ENCODE measurements at regions not wholly inside any gene's neighbourhood (a gene's known extent, or its start where the extent isn't known, plus 50 kb on each side); places are given as distances from the start of the nearest gene placed in this dataset.

- TF ChIP-seq, protein P1, sequence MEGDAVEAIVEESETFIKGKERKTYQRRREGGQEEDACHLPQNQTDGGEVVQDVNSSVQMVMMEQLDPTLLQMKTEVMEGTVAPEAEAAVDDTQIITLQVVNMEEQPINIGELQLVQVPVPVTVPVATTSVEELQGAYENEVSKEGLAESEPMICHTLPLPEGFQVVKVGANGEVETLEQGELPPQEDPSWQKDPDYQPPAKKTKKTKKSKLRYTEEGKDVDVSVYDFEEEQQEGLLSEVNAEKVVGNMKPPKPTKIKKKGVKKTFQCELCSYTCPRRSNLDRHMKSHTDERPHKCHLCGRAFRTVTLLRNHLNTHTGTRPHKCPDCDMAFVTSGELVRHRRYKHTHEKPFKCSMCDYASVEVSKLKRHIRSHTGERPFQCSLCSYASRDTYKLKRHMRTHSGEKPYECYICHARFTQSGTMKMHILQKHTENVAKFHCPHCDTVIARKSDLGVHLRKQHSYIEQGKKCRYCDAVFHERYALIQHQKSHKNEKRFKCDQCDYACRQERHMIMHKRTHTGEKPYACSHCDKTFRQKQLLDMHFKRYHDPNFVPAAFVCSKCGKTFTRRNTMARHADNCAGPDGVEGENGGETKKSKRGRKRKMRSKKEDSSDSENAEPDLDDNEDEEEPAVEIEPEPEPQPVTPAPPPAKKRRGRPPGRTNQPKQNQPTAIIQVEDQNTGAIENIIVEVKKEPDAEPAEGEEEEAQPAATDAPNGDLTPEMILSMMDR (conservative IDR thresholded peaks at IDR 0.05; ENCODE audit: low read depth, low read length): no peak
- TF ChIP-seq EZH2 (IDR thresholded peaks at IDR 0.05; ENCODE audit: low read length, unreplicated experiment): no peak
Measured at GRCh38 chr4:171016145-171016544, 797.1 kb upstream of the GALNTL6 start.
